Testis (tissue), 2 donors: ENCODE measurements at regions not wholly inside any gene's neighbourhood (a gene's known extent, or its start where the extent isn't known, plus 50 kb on each side); places are given as distances from the start of the nearest gene placed in this dataset.

ENCODE experiments used
- POLR2A ChIP-seq: fragments of 450-650 bp; IDR thresholded peaks from one replicate; pipeline ENCODE4 v1.6.1; 2017; ENCODE audit warnings: antibody characterized with exemption, mild to moderate bottlenecking, moderate library complexity
- TF ChIP-seq, protein P1 (sequence below), 3 experiments: fragments of 450-650 bp in 2 of 3; fragments of 200-600 bp in 1 of 3; sonication (generic) in 1 of 3; IDR thresholded peaks; one replicate each; pipeline ENCODE4 v1.5.1; 2016 to 2019; ENCODE audit warnings: antibody characterized with exemption in 3 of 3, mild to moderate bottlenecking in 2 of 3, moderate library complexity in 1 of 3

- TF ChIP-seq POLR2A: no peak
- TF ChIP-seq, protein P1, sequence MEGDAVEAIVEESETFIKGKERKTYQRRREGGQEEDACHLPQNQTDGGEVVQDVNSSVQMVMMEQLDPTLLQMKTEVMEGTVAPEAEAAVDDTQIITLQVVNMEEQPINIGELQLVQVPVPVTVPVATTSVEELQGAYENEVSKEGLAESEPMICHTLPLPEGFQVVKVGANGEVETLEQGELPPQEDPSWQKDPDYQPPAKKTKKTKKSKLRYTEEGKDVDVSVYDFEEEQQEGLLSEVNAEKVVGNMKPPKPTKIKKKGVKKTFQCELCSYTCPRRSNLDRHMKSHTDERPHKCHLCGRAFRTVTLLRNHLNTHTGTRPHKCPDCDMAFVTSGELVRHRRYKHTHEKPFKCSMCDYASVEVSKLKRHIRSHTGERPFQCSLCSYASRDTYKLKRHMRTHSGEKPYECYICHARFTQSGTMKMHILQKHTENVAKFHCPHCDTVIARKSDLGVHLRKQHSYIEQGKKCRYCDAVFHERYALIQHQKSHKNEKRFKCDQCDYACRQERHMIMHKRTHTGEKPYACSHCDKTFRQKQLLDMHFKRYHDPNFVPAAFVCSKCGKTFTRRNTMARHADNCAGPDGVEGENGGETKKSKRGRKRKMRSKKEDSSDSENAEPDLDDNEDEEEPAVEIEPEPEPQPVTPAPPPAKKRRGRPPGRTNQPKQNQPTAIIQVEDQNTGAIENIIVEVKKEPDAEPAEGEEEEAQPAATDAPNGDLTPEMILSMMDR (IDR thresholded peaks at IDR 0.05): no peak
Measured at GRCh38 chr6:28807682-28808280, 116.0 kb downstream of the TRIM27 start.
